ENCODE measurements at regions not wholly inside any gene's neighbourhood (a gene's known extent, or its start where the extent isn't known, plus 50 kb on each side); places are given as distances from the start of the nearest gene placed in this dataset.
"Not testable (repeated sequence)": the region's sequence is repeated elsewhere in the genome, so short reads cannot be mapped to it uniquely, and the experiment has no call there.

DNA sequence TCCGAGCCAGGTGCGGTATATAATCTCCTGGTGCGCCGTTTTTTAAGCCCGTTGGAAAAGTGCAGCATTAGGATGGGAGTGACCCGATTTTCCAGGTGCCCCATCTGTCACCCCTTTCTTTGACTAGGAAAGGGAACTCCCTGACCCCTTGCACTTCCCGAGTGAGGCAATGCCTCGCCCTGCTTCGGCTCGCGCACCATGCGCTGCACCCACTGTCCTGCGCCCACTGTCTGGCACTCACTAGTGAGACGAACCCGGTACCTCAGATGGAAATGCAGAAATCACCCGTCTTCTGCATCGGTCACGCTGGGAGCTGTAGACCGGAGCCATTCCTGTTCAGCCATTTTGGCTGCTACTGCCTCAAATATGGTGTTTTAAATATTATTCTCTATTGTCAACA, 198.0 kb downstream of the MEIS1 start:
- DNase-seq (ENCODE audit: low spot score) = not testable (repeated sequence)

DNA sequence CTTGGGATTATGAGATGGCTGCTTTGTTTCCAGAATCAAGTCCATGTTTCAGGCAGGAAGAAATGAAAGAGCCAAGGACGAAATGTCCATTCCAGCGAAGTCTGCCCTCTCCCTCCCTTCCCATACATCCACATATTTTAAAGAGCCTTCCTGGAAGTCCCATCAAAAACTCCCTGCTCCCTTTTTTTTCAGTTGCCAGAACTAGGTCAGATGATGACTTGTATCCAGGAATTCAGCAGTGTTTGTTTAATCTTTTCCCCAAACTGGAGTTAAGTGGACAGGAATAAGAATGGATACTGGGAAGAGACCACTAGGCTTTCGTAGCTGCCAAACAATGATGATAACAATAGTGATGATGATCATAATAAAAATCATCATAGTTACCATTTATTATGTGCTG, 198.7 kb downstream of the MEIS1 start:
- no peak for DNase-seq (ENCODE audit: low spot score)

DNA sequence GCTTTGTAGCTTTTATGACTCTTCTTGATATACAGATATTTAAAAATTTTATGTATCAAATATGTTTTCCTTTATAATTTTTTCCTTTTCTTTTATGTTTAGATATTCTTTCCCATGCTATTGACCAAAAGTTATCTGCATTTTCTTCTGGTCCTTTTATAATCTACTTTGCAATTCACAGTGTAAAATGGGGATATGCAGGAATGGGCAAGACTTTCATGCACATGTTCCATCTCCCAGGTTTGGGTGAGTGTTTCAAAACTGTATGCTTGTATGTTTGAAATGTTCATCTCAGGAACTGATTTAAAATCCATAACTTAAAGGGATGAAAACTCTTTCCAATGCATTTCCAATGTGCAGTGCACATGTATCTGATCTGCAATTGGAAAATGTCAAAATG, 199.9 kb downstream of the MEIS1 start:
- no peak for DNase-seq (ENCODE audit: low spot score)

DNA sequence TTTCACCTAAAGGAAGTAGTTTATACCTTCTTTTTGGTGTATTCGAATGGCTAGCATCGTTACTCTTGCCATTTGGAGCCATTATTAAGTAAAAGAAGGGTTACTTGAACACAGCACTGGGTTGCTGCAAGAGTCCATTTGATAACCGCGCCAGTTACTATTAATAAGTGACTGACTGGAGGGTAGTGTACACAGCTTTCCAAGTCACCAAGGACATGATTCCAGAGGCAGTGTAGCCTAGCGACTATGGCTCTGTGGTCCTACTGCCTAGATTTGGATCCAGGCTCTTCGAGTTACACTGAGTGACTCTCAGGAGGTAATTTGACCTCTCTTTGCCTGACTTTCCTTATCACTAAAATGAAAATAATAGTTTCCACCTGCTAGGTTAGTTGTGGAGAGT, 206.8 kb downstream of the MEIS1 start:
- no peak for DNase-seq (ENCODE audit: low spot score)

DNA sequence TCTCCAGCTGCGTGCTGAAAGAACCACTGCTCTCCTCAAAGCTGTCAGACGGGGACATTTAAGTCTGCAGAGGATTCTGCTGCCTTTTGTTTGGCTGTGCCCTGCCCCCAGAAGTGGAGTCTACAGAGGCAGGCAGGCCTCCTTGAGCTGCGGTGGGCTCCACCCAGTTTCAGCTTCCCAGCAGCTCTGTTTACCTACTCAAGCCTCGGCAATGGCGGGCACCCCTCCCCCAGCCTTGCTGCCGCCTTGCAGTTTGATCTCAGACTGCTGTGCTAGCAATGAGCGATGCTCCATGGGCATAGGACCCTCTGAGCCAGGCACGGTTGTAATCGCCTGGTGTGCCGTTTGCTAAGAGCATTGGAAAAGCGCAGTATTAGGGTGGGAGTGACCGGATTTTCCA, 213.2 kb downstream of the MEIS1 start:
- DNase-seq (ENCODE audit: low spot score) = not testable (repeated sequence)

DNA sequence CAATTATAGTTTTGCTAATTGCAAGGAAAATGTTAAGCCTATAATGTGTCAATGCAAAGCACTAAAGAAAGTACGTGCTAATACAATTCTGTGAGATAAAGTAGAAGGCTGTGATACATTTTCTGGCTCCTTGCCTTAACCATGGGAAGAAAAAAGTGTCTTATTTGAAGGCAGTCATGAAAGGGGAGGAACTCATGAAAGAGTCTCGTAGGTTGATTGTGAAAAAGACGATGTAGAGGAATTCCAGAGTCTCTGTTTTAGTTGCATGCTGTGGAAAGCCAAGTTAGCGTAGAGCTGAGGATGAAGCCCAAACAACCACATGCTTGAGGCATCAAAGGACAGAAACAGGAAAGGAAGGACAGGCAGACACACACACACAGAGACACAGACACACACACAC, 214.1 kb downstream of the MEIS1 start:
- no peak for DNase-seq (ENCODE audit: low spot score)

DNA sequence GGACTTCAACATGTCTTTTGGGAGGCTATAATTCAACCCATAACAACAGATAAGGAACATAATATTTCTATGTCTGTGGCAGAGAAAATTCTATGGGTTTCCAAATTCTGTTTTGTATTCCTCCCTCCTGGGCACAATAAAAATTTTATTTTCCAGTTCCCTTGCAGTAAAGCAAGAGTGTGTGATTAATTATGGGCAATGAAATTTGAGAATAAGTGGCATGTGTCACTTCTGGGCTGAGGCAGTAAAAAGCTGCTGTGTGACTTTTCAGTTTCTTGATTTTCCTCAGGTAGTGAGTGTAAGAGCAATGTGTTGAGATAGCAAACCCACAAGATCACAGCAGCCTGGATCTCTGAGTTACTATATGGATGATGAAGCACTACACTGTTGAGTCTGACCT, 216.4 kb downstream of the MEIS1 start:
- no peak for DNase-seq (ENCODE audit: low spot score)

DNA sequence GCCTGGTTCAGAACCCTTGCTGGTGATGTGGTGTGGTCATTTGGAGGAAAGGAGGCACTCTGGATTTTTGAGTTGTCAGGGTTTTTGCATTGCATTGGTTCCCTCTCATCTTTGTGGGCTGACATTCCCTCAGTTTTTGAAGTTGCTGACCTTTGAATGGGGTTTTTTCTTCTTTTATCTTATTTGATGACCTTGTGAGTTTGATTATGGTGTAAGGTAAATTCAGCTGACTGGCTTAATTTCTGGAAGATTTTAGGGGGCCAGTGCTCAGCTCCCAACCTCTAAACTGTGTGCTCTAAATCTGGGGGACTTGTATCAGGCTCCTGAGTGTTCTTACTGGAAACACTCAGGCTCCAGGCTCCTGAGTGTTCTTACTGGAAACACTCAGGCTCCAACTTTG, 225.9 kb downstream of the MEIS1 start:
- no peak for DNase-seq (ENCODE audit: low spot score)

DNA sequence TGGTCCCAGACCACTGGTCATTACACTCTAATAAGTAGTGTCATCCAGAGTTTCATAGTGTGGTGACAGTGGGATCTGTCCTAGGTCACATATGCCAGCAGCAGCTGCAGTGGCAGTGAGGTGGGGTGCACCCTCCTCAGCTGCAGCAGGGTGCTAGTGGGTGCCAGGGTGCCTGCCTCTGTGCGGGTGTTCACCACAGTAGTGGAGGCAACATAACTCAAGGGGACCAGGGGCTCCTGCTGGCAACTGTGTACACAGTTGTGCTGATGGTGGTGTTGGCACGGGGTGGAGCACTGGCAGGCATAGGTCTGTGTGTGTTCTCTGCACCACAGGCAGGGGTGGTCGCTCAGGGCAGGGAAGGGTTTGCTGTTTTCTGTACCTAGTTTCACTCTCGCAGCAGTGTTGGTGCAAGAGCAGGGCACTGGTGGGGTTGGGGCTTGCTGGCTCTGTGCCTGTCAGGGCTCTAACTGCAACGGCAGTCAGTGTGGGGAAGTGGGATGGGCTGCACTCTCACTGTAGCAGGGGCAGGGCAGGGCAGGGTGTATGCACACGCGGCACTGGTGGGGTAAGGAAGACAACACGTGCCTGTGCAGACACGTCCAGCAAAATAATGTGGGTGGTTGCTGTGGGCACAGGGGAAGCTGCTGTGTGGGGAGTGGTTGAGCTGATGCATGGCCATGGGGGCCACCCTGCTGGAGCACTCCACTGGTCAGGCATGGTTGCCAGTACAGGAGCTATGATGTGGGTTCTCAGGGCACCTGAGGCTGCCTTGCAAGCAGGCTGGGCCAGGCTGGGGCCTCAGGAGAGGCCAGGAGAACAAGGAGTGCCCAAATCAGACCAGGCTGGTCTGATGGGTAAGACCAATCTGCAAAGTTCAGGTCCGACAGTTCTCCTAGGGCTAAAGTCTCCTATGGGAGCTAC, 226.6 kb downstream of the MEIS1 start:
- no peak for DNase-seq (ENCODE audit: low spot score)

DNA sequence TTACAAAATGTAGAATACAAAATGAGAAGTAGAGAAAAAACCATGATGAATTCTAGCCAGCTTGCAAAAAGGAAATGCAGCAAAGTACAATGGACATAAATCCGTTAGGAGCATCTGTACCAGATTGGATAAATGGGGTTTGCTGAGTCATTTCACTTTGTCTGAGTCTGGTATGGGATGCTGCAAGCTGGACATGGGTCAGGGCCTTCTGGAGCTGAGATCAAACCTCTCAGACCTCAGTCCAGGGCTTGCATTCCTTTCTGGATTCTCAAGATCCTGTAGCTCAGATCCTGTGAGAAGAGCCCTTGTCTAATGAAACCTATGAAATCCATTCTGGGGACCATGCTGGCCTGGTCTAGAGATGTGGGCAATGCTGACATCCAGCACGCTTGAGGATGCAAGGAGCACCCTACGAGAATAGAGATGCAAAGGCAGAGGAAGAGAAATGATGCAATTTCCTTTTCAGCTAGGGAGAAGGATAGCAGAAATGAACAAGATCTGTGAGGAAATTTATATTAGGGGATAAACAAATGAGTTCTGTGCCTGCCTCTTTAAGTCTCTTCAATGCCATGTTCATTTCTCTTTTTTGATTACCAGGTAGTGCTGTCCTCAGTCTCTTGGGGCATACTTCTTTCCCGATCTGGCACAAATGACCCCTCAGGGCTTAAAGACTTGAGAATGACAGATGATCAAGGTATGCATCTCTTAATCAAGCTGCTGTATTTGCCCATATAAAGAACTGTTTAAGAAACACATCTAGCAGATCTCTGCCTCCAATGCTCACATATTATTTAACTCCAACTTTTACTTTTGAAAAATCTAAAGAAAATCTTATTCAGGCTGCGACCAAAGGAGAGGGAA, 230.4 kb downstream of the MEIS1 start:
- DNase-seq (ENCODE audit: low spot score) = no peak

DNA sequence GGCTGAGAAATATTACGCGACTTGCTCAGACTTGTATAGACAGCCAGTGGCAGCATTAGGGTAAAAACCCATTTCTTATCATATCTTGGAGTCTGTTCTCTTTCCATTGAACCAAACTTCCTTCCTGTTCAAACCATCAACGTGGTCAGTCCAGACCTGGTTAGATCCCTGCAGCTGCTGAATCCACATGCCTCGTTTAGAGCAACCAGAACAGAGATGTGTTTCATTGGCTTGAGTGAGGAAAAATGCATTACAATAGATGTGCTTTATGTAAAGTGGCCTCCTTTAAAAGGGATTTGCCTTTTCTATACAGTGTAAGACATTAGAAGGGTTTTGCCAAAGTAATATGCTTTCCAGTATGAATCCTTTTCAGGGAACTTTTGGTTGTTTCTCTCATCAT, 232.4 kb downstream of the MEIS1 start:
- no peak for DNase-seq (ENCODE audit: low spot score)

DNA sequence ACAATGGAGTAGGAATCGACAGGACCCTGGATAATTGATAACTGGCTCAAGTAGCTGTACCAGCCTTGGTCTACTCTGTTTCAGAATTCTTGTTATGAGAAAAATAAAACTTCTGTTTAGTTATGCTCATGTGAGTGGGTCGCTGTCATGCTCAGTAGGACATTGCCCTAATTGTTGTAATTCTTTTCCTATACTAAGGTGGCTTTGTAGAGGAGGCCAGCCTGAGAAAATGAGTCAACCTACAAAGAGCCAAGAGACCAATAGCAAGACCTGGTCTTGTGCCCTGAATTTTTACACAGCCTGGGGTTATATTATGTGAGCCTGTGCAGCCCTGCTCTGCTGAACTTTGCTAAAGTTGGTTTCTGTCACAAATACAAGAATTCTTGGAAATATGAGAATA, 238.4 kb downstream of the MEIS1 start:
- DNase-seq (ENCODE audit: low spot score) = no peak

DNA sequence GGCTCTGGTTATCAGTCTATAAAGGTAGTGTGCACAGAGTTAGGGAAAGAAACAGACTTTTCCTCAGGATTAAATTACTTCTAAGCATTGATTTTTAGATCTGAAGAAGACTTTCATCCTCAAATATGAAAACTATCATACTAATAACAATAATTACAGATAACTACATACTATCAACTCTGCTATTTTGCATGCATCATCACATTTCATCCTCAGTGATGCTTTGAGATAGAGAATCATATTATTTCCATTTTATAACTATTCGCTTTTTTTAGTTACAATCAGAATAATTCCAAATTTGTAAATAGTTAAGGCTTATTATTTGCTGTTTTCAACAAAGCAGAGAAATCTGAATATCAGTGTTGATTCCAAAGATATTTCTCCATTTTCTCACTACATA, 239.2 kb downstream of the MEIS1 start:
- DNase-seq (ENCODE audit: low spot score) = no peak

DNA sequence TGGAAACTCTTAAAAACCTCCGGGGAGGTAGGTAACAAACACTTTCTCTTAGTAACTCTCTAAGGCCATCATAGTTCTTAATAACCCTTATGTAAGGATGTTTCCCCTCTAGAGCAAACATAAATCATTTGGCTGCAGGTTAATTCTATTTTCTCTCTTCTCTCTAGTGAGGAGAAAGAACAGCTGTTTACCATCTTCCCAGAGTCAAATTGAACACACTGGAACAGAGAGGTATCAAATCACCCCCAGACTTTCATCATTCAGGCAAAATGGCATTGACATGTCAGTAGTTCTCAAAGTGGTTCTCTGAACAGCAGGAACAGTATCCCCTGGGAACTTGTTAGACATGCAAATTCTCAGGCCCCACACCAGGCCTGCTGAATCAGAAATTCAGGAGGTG, 240.7 kb downstream of the MEIS1 start:
- DNase-seq (ENCODE audit: low spot score) = no peak

DNA sequence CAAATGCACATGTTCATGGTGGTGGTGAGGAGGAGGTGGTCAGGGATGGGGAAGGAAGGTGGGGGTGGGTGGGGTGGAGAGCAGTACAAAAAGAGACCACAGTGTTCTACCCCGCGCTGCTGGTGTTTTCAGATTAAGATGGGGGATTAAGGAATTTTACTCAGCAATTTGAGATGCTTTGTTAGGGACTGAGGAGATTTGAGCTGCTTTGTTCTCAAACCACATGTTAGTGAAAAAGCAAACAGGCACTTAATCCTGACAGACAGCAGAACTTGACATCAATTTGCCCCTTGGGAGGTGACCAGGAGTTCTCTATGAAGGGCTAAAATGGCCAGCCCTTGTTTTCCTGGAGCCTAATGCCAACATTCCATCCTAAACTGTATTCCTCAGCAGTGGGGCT, 244.5 kb downstream of the MEIS1 start:
- no peak for DNase-seq (ENCODE audit: low spot score)

DNA sequence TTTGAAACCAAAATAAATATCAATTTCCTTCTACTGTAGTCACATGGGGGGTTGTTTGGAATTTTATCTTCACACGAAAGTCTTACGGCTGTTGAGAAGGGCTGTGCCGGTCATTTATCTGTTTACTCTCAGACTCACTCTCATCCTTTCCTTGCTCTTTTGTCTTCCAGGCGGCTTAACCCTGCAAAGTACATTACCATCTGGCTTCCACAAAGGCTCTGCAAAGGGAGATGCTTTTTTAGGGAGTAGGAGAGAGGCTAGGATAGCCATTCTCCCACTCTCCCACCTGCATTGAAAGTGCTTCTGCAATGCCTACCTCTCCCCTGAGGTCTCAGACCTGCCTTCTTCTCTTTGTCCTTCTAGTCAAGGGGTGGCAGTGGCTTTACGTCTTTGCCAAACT, 247.6 kb downstream of the MEIS1 start:
- DNase-seq (ENCODE audit: low spot score) = no peak

DNA sequence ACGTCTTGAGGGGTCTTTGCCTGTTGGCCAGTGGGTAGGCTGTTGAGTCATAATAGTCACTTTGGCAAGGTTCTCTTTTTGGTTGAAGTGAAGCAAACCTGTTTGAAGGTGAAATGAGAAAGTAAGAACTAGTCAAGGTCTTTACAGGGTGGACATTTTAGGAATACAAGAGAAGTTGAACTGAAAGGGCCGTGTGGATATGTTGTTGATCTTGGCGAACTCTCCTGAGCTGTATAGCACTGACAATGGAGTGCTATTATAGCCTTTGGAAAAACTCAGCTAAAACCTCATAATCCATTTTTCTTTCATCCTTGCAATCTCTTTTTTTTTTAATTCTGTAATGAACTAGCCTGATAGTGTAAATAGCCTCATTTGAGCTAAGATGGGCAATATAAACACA, 248.1 kb downstream of the MEIS1 start:
- no peak for DNase-seq (ENCODE audit: low spot score)

DNA sequence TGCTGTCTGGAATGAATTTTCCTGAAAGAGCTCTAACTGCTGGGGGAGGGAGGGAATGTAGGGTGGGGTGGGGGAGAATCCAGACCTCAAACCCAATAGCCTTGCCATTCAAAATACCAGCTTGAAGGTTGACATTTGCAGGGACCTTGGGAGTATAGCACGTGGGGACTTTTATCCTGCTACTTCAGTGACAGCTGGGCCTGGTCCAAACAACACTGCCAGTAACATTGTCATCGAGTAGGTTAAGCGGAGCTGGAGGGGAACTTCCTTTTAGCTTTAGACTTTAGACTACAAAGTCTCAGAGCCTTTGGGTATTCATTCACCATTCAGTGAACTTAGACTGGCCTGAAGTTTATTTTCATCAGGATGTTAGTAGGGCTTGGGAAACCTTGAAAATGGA, 248.7 kb downstream of the MEIS1 start:
- no peak for DNase-seq (ENCODE audit: low spot score)

DNA sequence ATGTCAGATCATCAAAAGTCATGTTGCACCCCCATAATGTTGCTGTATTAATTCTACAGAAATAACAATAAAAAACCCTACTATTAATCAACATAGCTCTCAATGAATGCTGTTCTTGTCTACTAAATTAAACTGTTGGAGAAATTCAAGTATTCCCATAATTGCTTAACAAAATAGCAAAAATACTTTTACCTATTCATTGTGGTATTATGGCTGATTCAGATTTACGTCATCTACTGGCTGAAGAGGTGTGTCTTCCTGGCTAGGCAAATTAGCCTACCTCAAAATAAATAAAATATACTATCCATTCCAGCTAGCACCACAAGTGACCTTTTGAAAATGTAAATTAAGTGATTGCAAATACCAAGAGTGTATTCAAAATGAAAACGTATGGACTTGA, 249.4 kb downstream of the MEIS1 start:
- no peak for DNase-seq (ENCODE audit: low spot score)

DNA sequence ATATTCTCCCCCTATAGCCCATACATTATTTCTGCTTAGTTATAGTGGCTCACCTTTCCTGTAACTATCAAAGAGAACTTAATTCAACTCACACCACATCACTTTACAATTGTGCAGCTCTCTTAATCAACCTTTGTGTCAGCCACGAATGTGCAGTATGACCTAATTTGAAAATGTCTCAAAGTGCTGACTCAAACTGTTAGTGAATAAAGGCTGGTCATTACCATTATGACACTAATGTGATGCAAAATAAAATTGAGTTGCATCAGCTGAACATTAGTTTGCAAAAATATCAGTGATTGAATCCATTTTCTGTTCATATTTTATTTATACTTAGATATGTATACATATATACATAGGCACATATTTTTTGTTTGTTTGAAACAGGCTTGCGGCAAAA, 251.8 kb downstream of the MEIS1 start:
- peak; percentile 1 for DNase-seq (ENCODE audit: low spot score)

DNA sequence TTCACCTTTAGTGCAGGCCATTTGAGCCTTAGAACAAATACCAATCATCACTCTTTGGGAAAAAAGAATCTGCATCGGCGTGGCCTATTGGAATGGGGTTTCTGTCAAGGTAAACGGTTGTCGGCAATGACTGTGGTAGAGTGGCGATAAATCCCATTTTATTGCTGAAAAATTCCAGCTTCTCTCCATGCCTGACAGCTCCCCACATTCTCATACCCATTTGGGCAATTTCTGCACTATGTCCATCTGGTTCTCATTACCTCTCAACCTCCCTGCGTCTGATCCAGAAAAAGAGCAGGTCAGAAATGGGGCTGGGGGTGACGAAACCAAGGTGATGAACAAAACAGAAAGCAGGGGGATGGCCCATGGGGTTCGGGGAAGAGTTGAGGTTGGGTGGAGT, 254.0 kb downstream of the MEIS1 start:
- no peak for DNase-seq (ENCODE audit: low spot score)

DNA sequence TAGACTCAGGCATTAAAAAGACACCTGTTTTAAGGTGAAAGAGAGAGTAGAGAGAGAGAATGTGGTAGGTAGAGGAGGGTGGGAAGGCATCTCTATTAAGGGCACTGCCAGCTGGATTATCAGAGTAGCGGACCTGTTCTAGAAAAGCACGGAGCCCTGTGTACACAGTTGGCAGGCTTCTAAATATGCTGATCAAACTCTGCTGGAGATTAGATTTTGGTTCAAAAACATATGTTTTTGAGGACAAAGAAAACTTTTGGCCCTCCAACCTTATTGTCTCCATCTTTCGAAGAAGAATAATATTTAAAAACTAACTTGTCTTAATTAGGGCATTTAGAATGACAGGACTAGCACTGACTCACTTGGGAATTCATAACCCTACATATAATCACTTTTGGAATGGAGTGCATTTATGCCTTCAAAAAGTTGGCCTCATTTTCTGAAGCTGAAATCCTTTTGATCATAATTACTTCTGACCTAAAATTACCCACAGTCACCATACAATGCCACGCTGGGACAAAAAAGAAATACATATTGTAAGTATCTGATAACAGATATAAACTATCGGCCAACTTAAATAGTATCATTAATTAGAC, 254.6 kb downstream of the MEIS1 start:
- no peak for DNase-seq (ENCODE audit: low spot score)
